ENCODE measurements at regions not wholly inside any gene's neighbourhood (a gene's known extent, or its start where the extent isn't known, plus 50 kb on each side); places are given as distances from the start of the nearest gene placed in this dataset.

GRCh38 chr4:19117022-19117421 is 1095.5 kb upstream of the LCORL start:
- H3K4me3 ChIP-seq: no peak overlapping the region
- no peak for ATAC-seq (ENCODE audit: low FRiP score in 2 of 2)
- 68 to 73% methylated on average over 2 of the region's 2 CpGs for WGBS, 2 donors
- TF ChIP-seq EP300 (IDR thresholded peaks at IDR 0.05) (no peak), POLR2AphosphoS5 (IDR thresholded peaks at IDR 0.05) (no peak), CTCF (IDR thresholded peaks at IDR 0.05) (no peak), POLR2A (IDR thresholded peaks at IDR 0.05) (no peak)
- DNase-seq: no peak
- no peaks in the 10 kb centered on the region for H3K9me3 ChIP-seq
- no peak overlapping the region for H3K27ac ChIP-seq
- no peaks in the 10 kb centered on the region for H3K27me3 ChIP-seq
- H3K4me1 ChIP-seq: no peaks in the 10 kb centered on the region
- no peaks in the 10 kb centered on the region for H3K36me3 ChIP-seq

- Histone ChIP-seq H3K4me1 (no peaks in the 10 kb centered on the region), H3K27me3 (no peaks in the 10 kb centered on the region), H3K36me3 (no peaks in the 10 kb centered on the region), H3K4me3 (no peak overlapping the region), H3K9me3 (no peaks in the 10 kb centered on the region), H3K27ac (no peak overlapping the region)
- ATAC-seq (ENCODE audit: low FRiP score in 2 of 2) (no peak), DNase-seq (no peak)
- TF ChIP-seq CTCF (IDR thresholded peaks at IDR 0.05) (no peak), POLR2A (IDR thresholded peaks at IDR 0.05) (no peak), POLR2AphosphoS5 (IDR thresholded peaks at IDR 0.05) (no peak), EP300 (IDR thresholded peaks at IDR 0.05) (no peak)
- WGBS, 2 donors: 81 to 88% methylated on average over 4 of the region's 4 CpGs
These were observed 1082.6 kb upstream of the LCORL start for GRCh38 chr4:19104176-19104575.

- WGBS, 2 donors: 68 to 72% methylated on average over 5 of the region's 5 CpGs
- no peaks in the 10 kb centered on the region for H3K27me3 ChIP-seq
- no peak for ATAC-seq (ENCODE audit: low FRiP score in 2 of 2)
- no peak for DNase-seq
- H3K36me3 ChIP-seq: no peaks in the 10 kb centered on the region
- TF ChIP-seq POLR2A (IDR thresholded peaks at IDR 0.05): no peak
- TF ChIP-seq POLR2AphosphoS5 (IDR thresholded peaks at IDR 0.05): no peak
- no peak for TF ChIP-seq EP300 (IDR thresholded peaks at IDR 0.05)
- TF ChIP-seq CTCF (IDR thresholded peaks at IDR 0.05): no peak
- H3K4me1 ChIP-seq: no peaks in the 10 kb centered on the region
- H3K9me3 ChIP-seq: no peaks in the 10 kb centered on the region
- H3K27ac ChIP-seq: no peak overlapping the region
- no peak overlapping the region for H3K4me3 ChIP-seq
These were observed 1074.0 kb upstream of the LCORL start for GRCh38 chr4:19095491-19096046.

- WGBS, 2 donors: 35 to 40% methylated on average over 2 of the region's 2 CpGs
- ATAC-seq (ENCODE audit: low FRiP score in 2 of 2): no peak
- no peaks in the 10 kb centered on the region for H3K4me1 ChIP-seq
- H3K36me3 ChIP-seq: no peaks in the 10 kb centered on the region
- no peak overlapping the region for H3K27ac ChIP-seq
- no peaks in the 10 kb centered on the region for H3K27me3 ChIP-seq
- no peaks in the 10 kb centered on the region for H3K9me3 ChIP-seq
- no peak for DNase-seq
- H3K4me3 ChIP-seq: no peak overlapping the region
- no peak for TF ChIP-seq POLR2A (IDR thresholded peaks at IDR 0.05)
- TF ChIP-seq EP300 (IDR thresholded peaks at IDR 0.05): no peak
- TF ChIP-seq CTCF (IDR thresholded peaks at IDR 0.05): no peak
- TF ChIP-seq POLR2AphosphoS5 (IDR thresholded peaks at IDR 0.05): no peak
These were observed 1072.4 kb upstream of the LCORL start for GRCh38 chr4:19093951-19094350.

GRCh38 chr4:19092797-19093196 is 1071.2 kb upstream of the LCORL start:
- no peaks in the 10 kb centered on the region for H3K4me1 ChIP-seq
- no peak overlapping the region for H3K27ac ChIP-seq
- H3K27me3 ChIP-seq: no peaks in the 10 kb centered on the region
- no peak for TF ChIP-seq POLR2AphosphoS5 (IDR thresholded peaks at IDR 0.05)
- no peak for TF ChIP-seq POLR2A (IDR thresholded peaks at IDR 0.05)
- TF ChIP-seq EP300 (IDR thresholded peaks at IDR 0.05): no peak
- no peak for TF ChIP-seq CTCF (IDR thresholded peaks at IDR 0.05)
- H3K36me3 ChIP-seq: no peaks in the 10 kb centered on the region
- DNase-seq: no peak
- no peaks in the 10 kb centered on the region for H3K9me3 ChIP-seq
- no peak overlapping the region for H3K4me3 ChIP-seq
- no peak for ATAC-seq (ENCODE audit: low FRiP score in 2 of 2)
